GM21360 (cell line): ENCODE measurements at regions not wholly inside any gene's neighbourhood (a gene's known extent, or its start where the extent isn't known, plus 50 kb on each side); places are given as distances from the start of the nearest gene placed in this dataset.
"Not testable (repeated sequence)": the region's sequence is repeated elsewhere in the genome, so short reads cannot be mapped to it uniquely, and the experiment has no call there.

ENCODE experiments used
- ATAC-seq: cut with Tn5 transposase; IDR thresholded peaks from one replicate; pipeline ENCODE4 v1.9.1; 2021; ENCODE audit warnings: mild to moderate bottlenecking, moderate library complexity; ENCODE audit not compliant: unreplicated experiment

DNA sequence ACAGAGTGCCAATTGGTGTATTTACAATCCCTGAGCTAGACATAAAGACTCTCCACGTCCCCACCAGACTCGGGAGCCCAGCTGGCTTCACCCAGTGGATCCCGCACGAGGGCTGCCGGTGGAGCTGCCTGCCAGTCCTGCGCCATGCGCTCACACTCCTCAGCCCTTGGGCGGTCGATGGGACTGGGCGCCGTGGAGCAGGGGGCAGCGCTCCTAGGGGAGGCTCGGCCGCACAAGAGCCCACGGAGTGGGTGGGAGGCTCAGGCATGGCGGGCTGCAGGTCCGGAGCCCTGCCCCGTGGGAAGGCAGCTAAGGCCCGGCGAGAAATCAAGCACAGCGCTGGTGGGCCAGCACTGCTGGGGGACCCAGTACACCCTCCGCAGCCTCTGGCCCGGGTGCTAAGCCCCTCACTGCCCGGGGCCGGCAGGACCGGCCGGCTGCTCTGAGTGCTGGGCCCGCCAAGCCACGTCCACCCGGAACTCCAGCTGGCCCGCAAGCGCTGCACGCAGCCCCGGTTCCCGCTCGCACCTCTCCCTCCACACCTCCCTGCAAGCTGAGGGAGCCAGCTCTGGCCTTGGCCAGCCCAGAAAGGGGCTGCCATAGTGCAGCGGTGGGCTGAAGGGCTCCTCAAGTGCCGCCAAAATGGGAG is 759.4 kb downstream of the BRINP3 start:
- not testable (repeated sequence) for ATAC-seq

DNA sequence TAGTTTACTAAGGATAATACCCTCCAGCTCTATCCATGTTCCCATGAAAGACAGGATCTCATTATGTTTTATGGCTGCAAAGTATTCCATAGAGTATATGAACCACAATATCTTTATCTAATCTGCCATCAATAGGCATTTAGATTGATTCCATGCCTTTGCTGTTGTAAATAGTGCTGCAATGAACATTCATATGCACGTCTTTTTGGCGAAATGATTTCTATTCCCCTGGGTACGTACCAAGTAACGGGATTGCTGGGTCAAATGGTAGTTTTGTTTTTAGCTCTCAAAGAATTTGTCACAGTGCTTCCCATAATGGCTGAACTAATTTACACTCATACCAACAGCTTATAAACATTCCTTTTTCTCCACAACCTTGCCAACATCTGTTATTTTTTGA is 750.9 kb downstream of the BRINP3 start:
- no peak for ATAC-seq

DNA sequence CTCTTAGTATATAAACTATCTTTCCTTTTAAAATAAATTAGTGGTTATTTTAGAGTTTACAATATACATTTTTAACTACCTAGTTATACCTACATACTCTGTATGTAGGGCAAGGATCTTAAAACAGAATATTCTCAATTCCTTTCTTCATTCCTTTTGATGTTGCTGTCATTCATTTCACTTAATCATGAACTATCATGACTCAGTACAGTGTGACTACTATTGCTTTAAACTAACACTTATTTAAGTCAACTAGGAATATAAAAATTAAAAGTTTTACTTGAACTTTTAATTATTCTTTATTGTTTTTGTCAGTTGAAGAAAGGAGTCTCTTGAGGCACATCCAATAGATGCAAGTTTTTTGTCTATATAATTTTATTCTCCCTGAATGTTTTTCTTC is 726.4 kb downstream of the BRINP3 start:
- ATAC-seq, result no peak

DNA sequence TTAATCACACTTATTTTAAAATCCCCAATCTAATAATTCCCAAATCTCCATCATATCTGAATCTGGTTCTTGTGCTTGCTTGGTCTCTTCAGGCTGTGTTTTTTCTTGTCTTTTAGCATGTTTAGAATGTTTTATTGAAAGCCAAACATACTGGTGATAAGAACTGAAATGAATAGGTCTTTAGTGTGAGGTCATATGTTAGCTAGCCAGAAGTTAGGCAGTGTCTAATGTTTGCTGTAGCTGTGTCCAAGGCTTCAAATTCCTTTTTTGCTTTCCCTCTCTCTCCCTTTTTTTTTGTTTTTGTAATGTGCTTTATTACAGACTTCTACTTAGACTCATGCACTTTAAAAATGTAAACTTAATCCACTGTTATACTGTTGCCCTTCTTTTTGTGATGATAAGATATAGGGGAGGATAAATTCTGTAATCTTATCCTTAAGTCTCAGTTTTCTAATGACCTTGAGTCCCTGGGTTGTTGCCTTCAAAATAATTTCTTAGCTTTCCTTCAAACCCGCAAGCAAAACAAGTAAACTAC is 725.1 kb downstream of the BRINP3 start:
- no peak for ATAC-seq

DNA sequence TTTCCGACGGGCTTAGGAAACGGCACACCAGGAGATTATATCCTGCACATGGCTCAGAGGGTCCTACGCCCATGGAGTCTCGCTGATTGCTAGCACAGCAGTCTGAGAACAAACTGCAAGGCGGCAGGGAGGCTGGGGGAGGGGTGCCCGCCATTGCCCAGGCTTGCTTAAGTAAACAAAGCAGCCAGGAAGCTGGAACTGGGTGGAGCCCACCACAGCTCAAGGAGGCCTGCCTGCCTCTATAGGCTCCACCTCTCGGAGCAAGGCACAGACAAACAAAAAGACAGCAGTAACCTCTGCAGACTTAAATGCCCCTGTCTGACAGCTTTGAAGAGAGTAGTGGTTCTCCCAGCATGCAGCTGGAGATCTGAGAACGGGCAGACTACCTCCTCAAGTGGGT is 722.6 kb downstream of the BRINP3 start:
- ATAC-seq, result not testable (repeated sequence)

DNA sequence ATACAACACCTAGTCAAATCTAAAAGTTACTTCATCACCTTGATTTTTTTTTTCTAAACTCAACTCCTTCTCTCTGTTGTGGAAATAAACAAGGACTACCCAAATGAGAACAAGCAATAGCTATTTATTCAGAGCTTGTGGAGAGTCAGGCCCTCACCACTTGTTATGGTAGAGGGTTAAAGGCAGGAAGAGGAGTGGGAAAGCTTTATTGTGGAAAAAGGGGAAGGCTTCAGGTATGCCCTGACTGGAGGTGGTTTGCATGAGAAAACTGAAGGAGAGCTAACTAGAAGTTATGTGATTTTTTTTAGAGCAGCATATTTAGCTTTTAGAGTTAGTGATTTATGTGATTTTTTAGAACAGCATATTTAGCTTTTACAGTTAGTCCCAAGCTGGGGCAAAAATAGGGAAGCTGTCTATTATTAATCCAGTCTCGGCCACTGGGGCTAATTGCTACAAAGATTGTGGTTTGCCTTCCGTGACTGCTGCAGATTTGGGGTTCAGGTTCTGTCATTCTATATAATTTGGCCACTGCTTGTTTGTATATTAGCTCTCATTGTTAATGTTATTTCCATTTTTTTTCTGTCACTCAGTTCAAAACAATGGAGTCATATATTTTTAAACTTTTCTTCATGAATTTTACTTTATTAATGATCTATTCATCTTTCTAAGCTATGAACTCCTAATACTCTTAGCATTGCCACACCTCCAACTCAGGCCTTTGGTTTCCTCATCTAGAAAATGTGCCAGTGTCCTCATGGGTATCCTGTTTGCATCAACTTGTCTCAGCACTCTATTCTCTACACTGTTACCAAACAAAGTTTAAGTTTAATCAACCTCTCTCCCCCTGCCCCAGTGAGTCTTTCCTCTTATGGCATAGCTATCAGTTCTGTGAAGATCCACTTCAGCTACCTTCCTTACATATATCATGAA is 713.0 kb downstream of the BRINP3 start:
- no peak for ATAC-seq

DNA sequence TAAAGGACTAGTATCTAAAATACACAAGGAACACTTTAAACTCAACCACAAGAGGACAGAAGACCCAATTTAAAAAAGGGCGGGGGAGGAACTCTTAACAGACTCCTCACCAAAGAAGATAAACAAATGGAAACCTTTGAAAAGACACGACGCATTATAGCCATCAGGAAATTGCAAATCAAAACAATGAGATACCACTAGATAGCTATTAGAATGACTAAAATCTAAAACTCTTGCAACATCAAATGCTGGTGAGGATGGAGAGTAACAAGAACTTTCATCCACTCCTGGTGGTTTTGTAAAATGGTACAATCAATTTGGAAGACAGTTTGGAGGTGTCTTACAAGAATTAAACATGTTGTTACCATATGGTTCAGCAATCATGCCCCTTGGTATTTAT is 708.2 kb downstream of the BRINP3 start:
- no peak for ATAC-seq

DNA sequence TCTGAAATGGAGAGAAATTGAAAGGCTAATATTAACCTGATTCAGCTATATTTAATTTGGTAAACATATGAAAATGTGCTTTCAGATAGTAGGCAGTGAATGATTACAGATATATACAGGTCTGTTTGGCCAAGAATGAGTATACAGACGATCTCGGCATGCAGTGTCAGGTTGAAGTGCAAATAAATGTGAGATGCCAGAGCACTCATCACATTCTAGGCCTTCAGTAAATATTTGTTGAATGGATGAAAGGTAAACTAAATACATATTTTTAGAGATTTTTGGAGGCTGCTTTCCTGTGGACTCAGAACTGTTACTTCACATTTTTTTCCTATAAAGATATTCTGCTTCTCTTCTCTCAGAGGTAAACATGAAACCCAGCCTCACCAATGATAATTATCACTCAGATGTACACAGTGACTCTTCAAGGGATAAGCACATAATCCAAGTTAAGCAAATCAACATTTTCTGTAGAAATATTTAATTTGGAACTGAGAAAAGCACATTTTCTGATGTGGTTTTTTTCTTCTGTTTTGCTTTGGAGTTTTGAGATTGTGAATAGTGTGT is 702.9 kb downstream of the BRINP3 start:
- ATAC-seq, result no peak

DNA sequence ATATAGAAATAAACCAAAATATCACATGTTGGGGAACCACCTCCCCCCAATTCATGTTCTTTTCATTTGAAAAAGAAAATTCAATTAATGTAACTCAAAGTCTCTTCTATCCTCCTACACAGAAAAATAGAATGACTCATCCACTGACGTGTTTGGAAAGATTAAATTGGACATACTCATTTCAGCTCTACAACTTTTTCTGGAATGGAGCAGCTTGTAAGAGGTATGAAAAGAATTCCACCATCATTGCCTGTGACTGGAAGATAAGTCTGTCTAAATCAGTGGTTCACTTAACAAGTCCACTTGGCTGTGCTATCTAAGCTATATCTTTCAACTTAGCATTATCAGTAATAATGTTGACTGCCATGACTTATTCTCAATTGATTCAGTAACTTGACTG is 702.3 kb downstream of the BRINP3 start:
- ATAC-seq, result no peak

DNA sequence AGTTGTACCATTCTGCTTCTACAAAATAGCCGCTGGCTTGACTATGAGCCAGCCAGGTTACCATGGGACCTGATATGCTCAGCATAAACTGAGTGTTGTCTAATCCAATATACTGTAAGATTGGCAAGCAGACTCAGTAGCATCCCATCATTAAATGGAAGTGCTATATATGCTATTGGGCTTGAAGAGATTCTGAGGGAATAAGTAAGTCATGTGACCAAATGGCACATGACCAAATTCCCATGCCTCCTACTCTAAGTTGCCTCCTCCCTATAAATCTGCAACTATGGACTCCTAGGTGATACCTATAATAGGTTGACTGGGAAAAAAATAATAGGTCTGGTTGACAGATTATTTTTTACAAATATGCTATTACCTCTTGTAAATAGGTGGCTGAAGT is 698.6 kb downstream of the BRINP3 start:
- ATAC-seq, result no peak

DNA sequence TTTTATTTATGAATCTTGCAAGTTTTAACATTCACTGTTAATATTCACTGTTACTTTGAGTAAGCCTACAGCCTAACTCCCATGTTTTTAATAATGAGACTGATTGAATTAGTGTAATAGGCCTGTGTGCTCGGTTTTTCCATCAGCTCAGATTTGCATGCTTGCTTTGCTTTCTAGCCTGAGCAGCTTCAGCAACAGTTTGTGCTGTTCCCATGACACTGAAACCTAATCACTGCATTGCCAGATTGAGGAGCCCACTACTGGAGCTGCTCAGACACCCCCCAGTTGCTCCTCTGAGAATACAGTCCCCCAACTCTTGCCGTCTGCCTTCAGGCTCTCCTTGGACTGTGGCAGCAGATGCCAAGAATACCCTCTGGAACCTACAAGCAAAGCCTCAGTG is 695.4 kb downstream of the BRINP3 start:
- no peak for ATAC-seq

DNA sequence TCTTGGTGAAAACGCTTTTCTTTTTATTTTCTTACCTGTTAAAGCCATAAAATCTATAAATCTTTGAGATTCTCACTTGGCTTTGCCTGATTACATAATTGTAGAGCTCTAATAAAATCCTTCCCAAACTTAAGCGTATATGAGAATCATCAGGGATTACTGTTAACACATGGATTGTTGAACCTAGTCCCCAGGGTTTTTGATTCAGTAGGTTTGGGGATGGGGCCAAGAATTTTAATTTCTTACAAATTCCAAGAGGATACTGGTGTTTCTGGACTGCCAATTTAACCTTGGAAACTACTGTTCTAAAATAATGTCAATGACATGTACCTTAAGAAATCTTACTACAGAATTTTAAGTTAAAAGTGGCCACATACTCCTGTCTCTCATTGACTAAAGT is 694.2 kb downstream of the BRINP3 start:
- no peak for ATAC-seq

DNA sequence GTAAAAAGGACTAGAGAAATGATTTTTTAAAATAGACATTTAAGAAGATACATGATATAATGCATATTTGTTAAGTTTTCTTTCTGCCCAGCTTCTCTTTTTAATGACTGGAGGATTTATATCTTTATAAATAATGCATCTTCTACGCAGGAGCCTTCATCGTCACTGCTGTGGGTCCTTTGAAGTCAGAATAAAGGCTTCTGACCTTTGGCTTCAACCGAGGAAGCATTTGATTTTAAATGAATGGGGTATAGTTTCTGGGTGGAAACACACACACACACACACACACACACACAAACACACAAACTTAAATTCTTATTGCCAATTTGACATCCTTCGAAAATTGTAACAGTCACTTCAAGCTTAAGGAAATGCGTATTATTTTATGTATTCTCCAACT is 690.9 kb downstream of the BRINP3 start:
- ATAC-seq, result no peak

DNA sequence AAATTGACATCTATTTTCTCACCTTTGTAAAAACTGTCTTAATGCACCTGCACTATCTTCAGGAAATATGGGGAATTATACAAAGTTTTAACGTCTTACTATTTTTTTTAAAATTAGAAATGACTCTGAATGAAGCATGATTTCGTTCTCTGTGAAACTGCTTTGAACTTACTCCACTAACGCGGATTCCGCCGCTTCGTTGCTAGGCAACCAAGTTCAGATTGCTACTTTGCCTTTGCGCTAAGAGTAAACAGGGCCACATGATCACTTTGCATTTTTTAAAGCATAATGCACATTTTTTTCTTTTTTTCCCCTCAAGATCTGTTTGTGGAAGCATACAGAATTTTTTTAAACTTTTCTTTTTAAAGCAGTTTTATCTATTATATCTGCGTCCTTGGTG is 690.5 kb downstream of the BRINP3 start:
- no peak for ATAC-seq

DNA sequence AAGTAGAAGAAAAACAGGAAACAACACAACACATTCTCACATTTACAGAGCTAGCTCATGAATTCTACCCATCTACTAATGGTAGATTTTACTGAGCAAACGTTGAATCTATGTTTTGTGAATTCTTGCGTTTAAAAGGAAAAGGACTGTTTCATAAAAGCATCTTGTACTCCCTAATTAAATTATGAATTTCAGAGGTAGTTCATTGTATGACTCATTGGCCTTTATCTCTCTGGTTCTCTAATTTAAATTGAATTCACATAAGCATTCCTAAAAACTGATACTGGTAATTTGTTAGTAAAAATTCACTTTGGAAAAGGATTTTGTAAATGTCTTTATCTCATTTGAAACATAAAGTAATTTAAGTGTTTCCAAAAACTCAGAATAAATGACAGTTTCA is 687.3 kb downstream of the BRINP3 start:
- ATAC-seq, result no peak

DNA sequence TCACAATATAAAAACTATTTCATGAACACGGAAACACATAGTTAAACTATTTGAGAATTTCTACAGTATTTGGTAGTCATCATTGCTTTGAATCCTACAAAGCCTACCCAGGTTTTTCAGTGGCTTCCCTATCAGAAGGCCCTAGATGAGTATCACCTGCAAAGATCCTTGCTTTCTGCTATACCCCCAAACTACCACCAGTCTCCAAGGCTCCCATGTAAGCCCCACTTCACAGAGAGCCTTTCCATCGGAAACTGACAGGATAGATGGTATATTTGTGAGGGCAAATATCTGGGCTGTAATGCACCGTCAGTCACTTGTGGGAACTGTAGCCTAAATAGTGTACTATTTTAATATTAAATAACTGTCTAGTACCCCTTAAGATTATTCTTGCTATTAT is 674.3 kb downstream of the BRINP3 start:
- no peak for ATAC-seq

DNA sequence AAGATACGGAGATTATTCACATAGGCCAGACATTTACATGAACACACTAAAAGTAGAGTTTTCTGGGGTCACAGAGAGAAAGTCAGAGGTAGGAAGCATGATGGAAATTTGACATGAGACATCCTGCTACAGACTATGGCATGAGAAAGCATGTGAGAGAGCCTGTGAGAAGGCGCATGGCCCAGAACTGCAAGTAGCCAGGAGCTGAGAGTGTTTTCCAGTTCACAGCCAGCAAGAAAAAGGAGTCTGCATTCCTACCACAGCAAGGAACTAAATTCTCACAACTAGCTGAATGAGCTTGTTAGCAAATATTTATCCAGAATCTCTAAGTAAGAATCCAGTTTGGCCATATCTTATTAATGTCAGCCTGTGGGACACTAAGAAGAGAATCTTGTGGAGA is 673.3 kb downstream of the BRINP3 start:
- no peak for ATAC-seq

DNA sequence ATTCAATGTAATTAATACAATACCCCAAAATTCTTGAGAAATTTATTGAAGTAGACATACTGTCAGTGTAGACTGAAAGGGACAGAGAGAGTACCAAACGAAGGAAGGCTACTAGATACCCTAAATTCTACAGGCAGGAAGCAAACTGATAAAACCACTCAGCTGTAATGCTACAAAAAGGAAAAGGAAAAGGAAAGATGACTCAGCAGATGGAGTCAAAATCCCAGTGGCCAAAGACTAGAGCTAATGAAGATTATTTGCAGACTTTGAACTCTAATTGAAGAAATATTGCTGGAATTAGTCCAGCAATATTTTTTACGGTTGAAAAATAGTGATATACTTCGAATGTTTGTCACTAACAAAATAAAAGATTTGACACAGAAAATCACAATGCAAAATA is 671.9 kb downstream of the BRINP3 start:
- no peak for ATAC-seq

DNA sequence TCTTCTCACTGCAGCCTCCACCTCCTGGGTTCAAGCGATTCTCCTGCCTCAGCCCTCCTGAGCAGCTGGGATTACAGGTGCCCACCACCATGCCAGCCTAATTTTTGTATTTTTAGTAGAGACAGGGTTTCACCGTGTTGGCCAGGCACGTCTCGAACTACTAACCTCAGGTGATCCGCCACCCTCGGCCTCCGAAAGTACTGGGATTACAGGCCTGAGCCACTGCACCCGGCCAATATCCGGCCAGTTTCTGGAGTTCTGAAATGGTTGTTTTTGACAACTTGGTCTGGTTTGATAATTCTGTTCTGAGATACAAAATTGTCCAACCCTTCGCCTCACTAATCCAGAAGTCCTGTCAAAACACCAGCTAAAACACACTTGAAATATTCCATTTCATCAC is 667.0 kb downstream of the BRINP3 start:
- ATAC-seq, result not testable (repeated sequence)

DNA sequence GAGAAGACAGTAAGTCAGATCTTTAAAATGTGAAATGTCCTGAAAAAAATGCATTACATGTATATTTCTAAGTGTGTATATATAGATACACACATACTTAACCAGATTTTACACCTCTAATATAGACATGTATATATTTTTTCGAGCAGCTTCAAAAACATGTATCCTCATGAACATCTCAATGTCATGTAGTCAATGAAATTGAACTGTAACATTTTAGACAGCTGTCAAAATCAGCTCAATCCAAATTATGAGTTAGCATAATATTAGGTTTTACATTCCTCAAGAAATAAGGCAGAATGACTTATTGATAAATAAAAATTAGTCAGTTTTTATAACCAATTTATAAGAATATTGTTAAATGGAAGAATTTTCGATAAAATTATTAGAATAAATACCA is 665.7 kb downstream of the BRINP3 start:
- no peak for ATAC-seq

DNA sequence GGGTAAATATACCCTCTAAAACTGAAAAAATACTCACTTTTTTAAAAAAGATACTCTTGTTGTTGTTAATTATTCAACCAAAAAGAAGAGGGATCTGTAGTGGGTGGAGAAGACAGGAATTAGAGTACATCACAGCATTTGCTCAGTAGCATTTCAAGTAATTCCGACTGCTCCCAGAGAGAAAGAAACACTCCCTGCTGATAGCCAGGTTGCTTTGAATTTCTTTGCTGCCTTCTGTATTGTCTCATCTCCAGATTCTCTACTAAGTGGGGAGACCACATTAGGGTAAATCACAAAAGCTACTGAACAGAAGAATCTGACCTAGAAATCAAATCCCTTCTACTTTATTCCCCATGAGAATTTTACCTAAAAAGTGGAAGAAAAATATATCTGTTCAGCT is 661.1 kb downstream of the BRINP3 start:
- ATAC-seq, result no peak

DNA sequence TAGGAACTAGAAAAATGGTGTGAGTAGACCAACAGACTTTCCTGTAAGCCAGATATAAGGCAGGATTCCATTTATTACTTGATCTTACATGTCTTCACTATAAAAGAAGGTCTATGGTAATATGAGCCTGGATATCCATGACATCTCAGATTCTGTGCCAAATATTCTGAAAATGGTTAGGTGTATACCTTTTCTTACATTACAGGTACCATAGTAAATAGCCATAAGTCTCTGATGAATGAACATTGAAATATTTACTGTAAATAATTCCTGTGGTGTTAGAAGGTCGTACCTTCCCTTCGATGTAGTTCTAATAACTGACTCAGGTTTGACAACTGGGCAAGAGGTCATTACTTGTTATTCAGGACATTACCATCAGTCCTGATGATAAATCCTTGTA is 657.9 kb downstream of the BRINP3 start:
- ATAC-seq, result no peak
